Bronchial epithelial cell (primary cell): ENCODE measurements at regions not wholly inside any gene's neighbourhood (a gene's known extent, or its start where the extent isn't known, plus 50 kb on each side); places are given as distances from the start of the nearest gene placed in this dataset.

ENCODE experiments used
- DNase-seq: peaks from one replicate; pipeline ENCODE4 v3.0.0-alpha.2; 2010; ENCODE audit warnings: low read depth
- FAIRE-seq: peaks from 2 replicates; lab custom pipeline; 2011; peaks lifted over from hg19 to GRCh38; lab: Jason Lieb, UNC
- H3K27me3 ChIP-seq: 2 replicates; pipeline ENCODE4 v1.5.1; 2011; ENCODE audit warnings: low read length; ENCODE audit not compliant: control insufficient read depth, insufficient read depth
- H3K36me3 ChIP-seq: 2 replicates; pipeline ENCODE4 v1.5.1; 2011; ENCODE audit warnings: low read length; ENCODE audit not compliant: control insufficient read depth, insufficient read depth
- H3K4me3 ChIP-seq: 2 replicates; pipeline ENCODE4 v1.5.1; 2011; ENCODE audit warnings: mild to moderate bottlenecking, low read depth, low read length, control low read depth
- CTCF ChIP-seq: IDR thresholded peaks from 2 replicates; pipeline ENCODE4 v1.5.1; 2011; ENCODE audit warnings: mild to moderate bottlenecking, moderate library complexity, low read length, control low read depth, inconsistent platforms; ENCODE audit not compliant: insufficient read depth, severe bottlenecking

GRCh38 chr12:22978962-22979361 is 354.0 kb downstream of the ETNK1 start:
- Histone ChIP-seq H3K36me3 (no peaks in the 10 kb centered on the region), H3K27me3 (no peaks in the 10 kb centered on the region), H3K4me3 (no peak overlapping the region)
- FAIRE-seq (no peak), DNase-seq (peak; percentile 94)
- no peak for TF ChIP-seq CTCF

- FAIRE-seq (peak; percentile 32), DNase-seq (peak; percentile 72)
Measured at GRCh38 chr12:22979854-22980469, 355.0 kb downstream of the ETNK1 start.

GRCh38 chr12:22981711-22982110 is 356.7 kb downstream of the ETNK1 start:
- H3K4me3 ChIP-seq, result no peak overlapping the region
- no peaks in the 10 kb centered on the region for H3K36me3 ChIP-seq
- H3K27me3 ChIP-seq, result no peaks in the 10 kb centered on the region
- FAIRE-seq (no peak), DNase-seq (peak; percentile 40)
- peak; percentile 20 for TF ChIP-seq CTCF

More at GRCh38 chr12:22979854-22980469, 355.0 kb downstream of the ETNK1 start:
- Histone ChIP-seq H3K36me3 (no peaks in the 10 kb centered on the region), H3K4me3 (no peak overlapping the region), H3K27me3 (no peaks in the 10 kb centered on the region)
- TF ChIP-seq CTCF, result no peak

GRCh38 chr12:22982635-22983034 is 357.7 kb downstream of the ETNK1 start:
- TF ChIP-seq CTCF, result no peak
- H3K4me3 ChIP-seq, result no peak overlapping the region
- DNase-seq (no peak), FAIRE-seq (no peak)
- no peaks in the 10 kb centered on the region for H3K27me3 ChIP-seq
- no peaks in the 10 kb centered on the region for H3K36me3 ChIP-seq

GRCh38 chr12:22986997-22987396 is 362.0 kb downstream of the ETNK1 start:
- Histone ChIP-seq H3K4me3 (no peak overlapping the region), H3K36me3 (no peaks in the 10 kb centered on the region), H3K27me3 (no peaks in the 10 kb centered on the region)
- DNase-seq (peak; percentile 45), FAIRE-seq (no peak)
- TF ChIP-seq CTCF, result no peak

GRCh38 chr12:22990501-22990900 is 365.5 kb downstream of the ETNK1 start:
- FAIRE-seq (no peak), DNase-seq (no peak)
- Histone ChIP-seq H3K27me3 (no peaks in the 10 kb centered on the region), H3K4me3 (no peak overlapping the region), H3K36me3 (no peaks in the 10 kb centered on the region)
- TF ChIP-seq CTCF, result no peak
